SK-N-SH (cell line): ENCODE measurements at regions not wholly inside any gene's neighbourhood (a gene's known extent, or its start where the extent isn't known, plus 50 kb on each side); places are given as distances from the start of the nearest gene placed in this dataset.
A peak's percentile ranks its signal among the peaks of the same experiment; 100 is the strongest.

ENCODE experiments used
- CTCF ChIA-PET: fragments of 300-600, 350-600 bp; formaldehyde crosslinking; extraction: SDS; loops from one replicate; lab custom pipeline; 2021; lab: Yijun Ruan, JAX
- POLR2A ChIA-PET: fragments of 350-600 bp; sonication (Branson Sonifier 250); formaldehyde crosslinking; extraction: SDS; loops from one replicate; lab custom pipeline; 2020; ENCODE audit warnings: antibody characterized with exemption, inconsistent platforms; lab: Yijun Ruan, JAX
- DNase-seq: peaks from one replicate; pipeline ENCODE4 v3.0.0; 2012
- H2AFZ ChIP-seq: fragments of 200-600 bp; sonication (generic); 2 replicates; pipeline ENCODE4 v1.8.1; 2016; ENCODE audit warnings: antibody characterized with exemption, mild to moderate bottlenecking, low read depth
- H3F3A ChIP-seq: fragments of 200-600 bp; sonication (generic); replicated peaks from 2 replicates; pipeline ENCODE3; 2016; ENCODE audit warnings: antibody characterized with exemption, mild to moderate bottlenecking; ENCODE audit not compliant: insufficient read depth
- H3K27ac ChIP-seq, 2 experiments: fragments of 200-500 bp in 1 of 2; fragments of 200-600 bp in 1 of 2; sonication (Bioruptor generic) in 1 of 2; sonication (generic), shearing (Covaris generic) in 1 of 2; 2 replicates each; pipeline versions ENCODE4 v1.5.1 to v1.6.1; 2014 to 2016; ENCODE audit warnings: low read depth in 2 of 2, inconsistent platforms in 1 of 2, low read length in 1 of 2, mild to moderate bottlenecking in 1 of 2, mixed read lengths in 1 of 2
- H3K27me3 ChIP-seq: fragments of 200-600 bp; sonication (generic), shearing (Covaris generic); 2 replicates; pipeline ENCODE4 v1.6.1; 2016; ENCODE audit warnings: mixed run types; ENCODE audit not compliant: insufficient read depth
- H3K36me3 ChIP-seq, 2 experiments: fragments of 200-500 bp in 1 of 2; fragments of 200-600 bp in 1 of 2; sonication (Bioruptor generic) in 1 of 2; sonication (generic) in 1 of 2; replicated peaks in 1 of 2; 2 replicates each; pipeline versions ENCODE3 to v1.5.1; 2014 to 2016; ENCODE audit warnings: low read length in 1 of 2, mild to moderate bottlenecking in 1 of 2; ENCODE audit not compliant: insufficient read depth in 2 of 2, control insufficient read depth in 1 of 2
- H3K4me1 ChIP-seq, 2 experiments: fragments of 200-500 bp in 1 of 2; fragments of 200-600 bp in 1 of 2; sonication (Bioruptor generic) in 1 of 2; sonication (generic), shearing (Covaris generic) in 1 of 2; 2 replicates each; pipeline versions ENCODE4 v1.5.1 to v1.6.1; 2014 to 2016; ENCODE audit warnings: low read depth in 1 of 2, low read length in 1 of 2, mixed run types in 1 of 2; ENCODE audit not compliant: insufficient read depth in 2 of 2, control insufficient read depth in 1 of 2
- H3K4me2 ChIP-seq: fragments of 200-600 bp; sonication (generic), shearing (Covaris generic); 2 replicates; pipeline ENCODE4 v1.6.1; 2017; ENCODE audit warnings: mixed run types
- H3K4me3 ChIP-seq, 2 experiments: fragments of 200-500 bp in 1 of 2; fragments of 200-600 bp in 1 of 2; sonication (Bioruptor generic) in 1 of 2; sonication (generic), shearing (Covaris generic) in 1 of 2; 2 replicates each; pipeline versions ENCODE4 v1.5.1 to v1.8.1; 2014 to 2016; ENCODE audit warnings: low read depth in 2 of 2, inconsistent platforms in 1 of 2, low read length in 1 of 2, mild to moderate bottlenecking in 1 of 2, mixed read lengths in 1 of 2, moderate library complexity in 1 of 2
- H3K79me2 ChIP-seq: fragments of 200-600 bp; sonication (generic); 2 replicates; pipeline ENCODE4 v1.8.1; 2017; ENCODE audit warnings: mild to moderate bottlenecking; ENCODE audit not compliant: insufficient read depth
- H3K9ac ChIP-seq: fragments of 200-600 bp; sonication (generic); 2 replicates; pipeline ENCODE4 v1.6.1; 2017; ENCODE audit warnings: mixed run types
- H3K9me2 ChIP-seq: fragments of 200-600 bp; sonication (generic); 2 replicates; pipeline ENCODE4 v1.6.1; 2017; ENCODE audit warnings: mixed run types
- H3K9me3 ChIP-seq: fragments of 200-600 bp; sonication (generic); 2 replicates; pipeline ENCODE4 v1.6.1; 2017; ENCODE audit warnings: mixed run types, mild to moderate bottlenecking, moderate library complexity
- H4K20me1 ChIP-seq: fragments of 200-600 bp; sonication (generic); 2 replicates; pipeline ENCODE4 v1.6.1; 2017; ENCODE audit warnings: mild to moderate bottlenecking, mixed run types; ENCODE audit not compliant: insufficient read depth
- CTCF ChIP-seq: fragments of 200-600 bp; sonication (generic); IDR thresholded peaks from 2 replicates; pipeline ENCODE4 v1.6.1; 2017; ENCODE audit warnings: antibody characterized with exemption, mild to moderate bottlenecking, moderate library complexity
- EZH2phosphoT487 ChIP-seq: fragments of 200-600 bp; sonication (generic); IDR thresholded peaks from 2 replicates; pipeline ENCODE4 v1.6.1; 2017; ENCODE audit warnings: low read depth, mixed run types, mild to moderate bottlenecking, antibody characterized with exemption, moderate library complexity, borderline replicate concordance
- FOXM1 ChIP-seq: IDR thresholded peaks from 2 replicates; pipeline ENCODE4 v1.4.0; 2012; ENCODE audit warnings: low read depth, mild to moderate bottlenecking
- JUND ChIP-seq: IDR thresholded peaks from 2 replicates; pipeline ENCODE4 v1.4.0; 2012
- MEF2A ChIP-seq: IDR thresholded peaks from 2 replicates; pipeline ENCODE4 v1.4.0; 2012; ENCODE audit warnings: low read depth, borderline replicate concordance
- MXI1 ChIP-seq: IDR thresholded peaks from 2 replicates; pipeline ENCODE4 v1.6.1; 2012; ENCODE audit warnings: mild to moderate bottlenecking, low read depth, low read length, improper control_type of control experiment
- PBX3 ChIP-seq: IDR thresholded peaks from 2 replicates; pipeline ENCODE4; 2012
- POLR2AphosphoS5 ChIP-seq: IDR thresholded peaks from 2 replicates; pipeline ENCODE4 v1.6.1; 2012; ENCODE audit warnings: low read depth, low read length
- RAD21 ChIP-seq: IDR thresholded peaks from 2 replicates; pipeline ENCODE4 v1.6.1; 2012; ENCODE audit warnings: mild to moderate bottlenecking, low read length
- RXRA ChIP-seq: IDR thresholded peaks from 2 replicates; pipeline ENCODE4 v1.4.0; 2012; ENCODE audit warnings: low read depth, mild to moderate bottlenecking, borderline replicate concordance
- SMC3 ChIP-seq: IDR thresholded peaks from 2 replicates; pipeline ENCODE4 v1.6.1; 2012; ENCODE audit warnings: low read depth, low read length, improper control_type of control experiment
- TAF1 ChIP-seq: IDR thresholded peaks from 2 replicates; pipeline ENCODE4 v1.6.1; 2012; ENCODE audit warnings: low read depth, mild to moderate bottlenecking, low read length, moderate library complexity, borderline replicate concordance
- TCF12 ChIP-seq: IDR thresholded peaks from 2 replicates; pipeline ENCODE4 v1.4.0; 2012
- TEAD4 ChIP-seq: IDR thresholded peaks from 2 replicates; pipeline ENCODE4 v1.4.0; 2012; ENCODE audit warnings: mild to moderate bottlenecking, borderline replicate concordance; ENCODE audit not compliant: insufficient read depth
- USF2 ChIP-seq: fragments of 150-350 bp; IDR thresholded peaks from 2 replicates; pipeline ENCODE4 v1.6.1; 2017; ENCODE audit warnings: antibody characterized with exemption, low read length, low read depth, borderline replicate concordance
- YY1 ChIP-seq: IDR thresholded peaks from 2 replicates; pipeline ENCODE4 v1.4.0; 2012; ENCODE audit warnings: low read depth, mild to moderate bottlenecking
- WGBS: methylation state at CpG from one replicate; pipeline ENCODE4 v1.1.6; 2017; ENCODE audit warnings: low lambda C conversion rate; 5-methylcytosine and 5-hydroxymethylcytosine counted together
- TF ChIP-seq, protein P1 (sequence below): IDR thresholded peaks from 2 replicates; pipeline ENCODE4 v1.6.1; 2012; ENCODE audit warnings: mild to moderate bottlenecking, low read depth, low read length, moderate library complexity
- TF ChIP-seq, protein P2 (sequence below): IDR thresholded peaks from 2 replicates; pipeline ENCODE4 v1.4.0; 2012; ENCODE audit warnings: low read depth, borderline replicate concordance
- TF ChIP-seq, protein P3 (sequence below): IDR thresholded peaks from 2 replicates; pipeline ENCODE4 v1.4.0; 2012; ENCODE audit warnings: low read depth, borderline replicate concordance

DNA sequence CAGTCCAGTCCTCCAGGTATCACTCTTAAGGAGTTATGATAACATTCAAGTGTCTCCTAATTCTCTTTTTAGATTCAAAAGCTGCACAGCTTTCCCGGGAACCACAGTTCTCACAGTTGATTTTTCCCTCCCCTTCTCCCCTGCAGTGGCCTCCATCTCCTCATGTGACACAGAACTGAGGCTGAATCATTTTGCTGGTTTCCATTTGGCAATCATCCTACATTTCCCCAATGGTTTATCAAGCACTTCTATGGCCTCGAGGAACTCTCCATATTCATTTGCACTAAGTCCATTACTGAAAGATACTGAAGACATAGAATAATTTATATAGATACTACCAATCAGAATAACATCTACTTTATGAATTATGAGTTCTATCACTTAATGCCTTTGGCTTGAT is 484.9 kb downstream of the GPAM start:
- no peak overlapping the region for H2AFZ ChIP-seq
- no peaks in the 10 kb centered on the region for H3K9me3 ChIP-seq
- H3K36me3 ChIP-seq: no peaks in the 10 kb centered on the region
- no peaks in the 10 kb centered on the region for H4K20me1 ChIP-seq
- no peak overlapping the region for H3K27ac ChIP-seq
- H3K9me2 ChIP-seq: no peaks in the 10 kb centered on the region
- TF ChIP-seq TCF12 (no peak), SMC3 (no peak), MEF2A (no peak), TEAD4 (no peak), JUND (no peak), FOXM1 (no peak), POLR2AphosphoS5 (no peak), RXRA (no peak), RAD21 (no peak), YY1 (no peak), CTCF (no peak), EZH2phosphoT487 (no peak), PBX3 (no peak), USF2 (no peak), TAF1 (no peak), MXI1 (no peak)
- TF ChIP-seq, protein P1, sequence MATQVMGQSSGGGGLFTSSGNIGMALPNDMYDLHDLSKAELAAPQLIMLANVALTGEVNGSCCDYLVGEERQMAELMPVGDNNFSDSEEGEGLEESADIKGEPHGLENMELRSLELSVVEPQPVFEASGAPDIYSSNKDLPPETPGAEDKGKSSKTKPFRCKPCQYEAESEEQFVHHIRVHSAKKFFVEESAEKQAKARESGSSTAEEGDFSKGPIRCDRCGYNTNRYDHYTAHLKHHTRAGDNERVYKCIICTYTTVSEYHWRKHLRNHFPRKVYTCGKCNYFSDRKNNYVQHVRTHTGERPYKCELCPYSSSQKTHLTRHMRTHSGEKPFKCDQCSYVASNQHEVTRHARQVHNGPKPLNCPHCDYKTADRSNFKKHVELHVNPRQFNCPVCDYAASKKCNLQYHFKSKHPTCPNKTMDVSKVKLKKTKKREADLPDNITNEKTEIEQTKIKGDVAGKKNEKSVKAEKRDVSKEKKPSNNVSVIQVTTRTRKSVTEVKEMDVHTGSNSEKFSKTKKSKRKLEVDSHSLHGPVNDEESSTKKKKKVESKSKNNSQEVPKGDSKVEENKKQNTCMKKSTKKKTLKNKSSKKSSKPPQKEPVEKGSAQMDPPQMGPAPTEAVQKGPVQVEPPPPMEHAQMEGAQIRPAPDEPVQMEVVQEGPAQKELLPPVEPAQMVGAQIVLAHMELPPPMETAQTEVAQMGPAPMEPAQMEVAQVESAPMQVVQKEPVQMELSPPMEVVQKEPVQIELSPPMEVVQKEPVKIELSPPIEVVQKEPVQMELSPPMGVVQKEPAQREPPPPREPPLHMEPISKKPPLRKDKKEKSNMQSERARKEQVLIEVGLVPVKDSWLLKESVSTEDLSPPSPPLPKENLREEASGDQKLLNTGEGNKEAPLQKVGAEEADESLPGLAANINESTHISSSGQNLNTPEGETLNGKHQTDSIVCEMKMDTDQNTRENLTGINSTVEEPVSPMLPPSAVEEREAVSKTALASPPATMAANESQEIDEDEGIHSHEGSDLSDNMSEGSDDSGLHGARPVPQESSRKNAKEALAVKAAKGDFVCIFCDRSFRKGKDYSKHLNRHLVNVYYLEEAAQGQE: no peak
- TF ChIP-seq, protein P2, sequence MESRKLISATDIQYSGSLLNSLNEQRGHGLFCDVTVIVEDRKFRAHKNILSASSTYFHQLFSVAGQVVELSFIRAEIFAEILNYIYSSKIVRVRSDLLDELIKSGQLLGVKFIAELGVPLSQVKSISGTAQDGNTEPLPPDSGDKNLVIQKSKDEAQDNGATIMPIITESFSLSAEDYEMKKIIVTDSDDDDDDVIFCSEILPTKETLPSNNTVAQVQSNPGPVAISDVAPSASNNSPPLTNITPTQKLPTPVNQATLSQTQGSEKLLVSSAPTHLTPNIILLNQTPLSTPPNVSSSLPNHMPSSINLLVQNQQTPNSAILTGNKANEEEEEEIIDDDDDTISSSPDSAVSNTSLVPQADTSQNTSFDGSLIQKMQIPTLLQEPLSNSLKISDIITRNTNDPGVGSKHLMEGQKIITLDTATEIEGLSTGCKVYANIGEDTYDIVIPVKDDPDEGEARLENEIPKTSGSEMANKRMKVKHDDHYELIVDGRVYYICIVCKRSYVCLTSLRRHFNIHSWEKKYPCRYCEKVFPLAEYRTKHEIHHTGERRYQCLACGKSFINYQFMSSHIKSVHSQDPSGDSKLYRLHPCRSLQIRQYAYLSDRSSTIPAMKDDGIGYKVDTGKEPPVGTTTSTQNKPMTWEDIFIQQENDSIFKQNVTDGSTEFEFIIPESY: no peak
- TF ChIP-seq, protein P3, sequence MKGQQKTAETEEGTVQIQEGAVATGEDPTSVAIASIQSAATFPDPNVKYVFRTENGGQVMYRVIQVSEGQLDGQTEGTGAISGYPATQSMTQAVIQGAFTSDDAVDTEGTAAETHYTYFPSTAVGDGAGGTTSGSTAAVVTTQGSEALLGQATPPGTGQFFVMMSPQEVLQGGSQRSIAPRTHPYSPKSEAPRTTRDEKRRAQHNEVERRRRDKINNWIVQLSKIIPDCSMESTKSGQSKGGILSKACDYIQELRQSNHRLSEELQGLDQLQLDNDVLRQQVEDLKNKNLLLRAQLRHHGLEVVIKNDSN: no peak
- no peaks in the 10 kb centered on the region for H3K79me2 ChIP-seq
- ChIA-PET CTCF (interaction anchor here (1.3 to 1.8 kb wide), 3 partner anchors 20 to 622 kb away, joined by 3 to 6 read pairs (median 5); partner anchors contain the start of gene ADRA2A), POLR2A (no interaction called here)
- H3K4me3 ChIP-seq: no peak overlapping the region
- H3K4me1 ChIP-seq: no peaks in the 10 kb centered on the region
- peak; percentile 18 for DNase-seq
- H3K4me2 ChIP-seq: no peak overlapping the region
- 1% methylated on average over 2 of the region's 2 CpGs for WGBS
- no peaks in the 10 kb centered on the region for H3F3A ChIP-seq
- H3K9ac ChIP-seq: no peak overlapping the region
- H3K27me3 ChIP-seq: no peaks in the 10 kb centered on the region
